ENCODE measurements at regions not wholly inside any gene's neighbourhood (a gene's known extent, or its start where the extent isn't known, plus 50 kb on each side); places are given as distances from the start of the nearest gene placed in this dataset.

GRCh38 chr7:18221377-18222293 is 194.0 kb upstream of the PRPS1L1 start:
- TF ChIP-seq ELF1 (IDR thresholded peaks at IDR 0.05; ENCODE audit: borderline replicate concordance, low read depth) (no peak), FOSL1 (IDR thresholded peaks at IDR 0.05; ENCODE audit: low read depth) (no peak), CBX3 (IDR thresholded peaks at IDR 0.05; ENCODE audit: low read depth) (no peak), SRF (IDR thresholded peaks at IDR 0.05; ENCODE audit: low read depth) (no peak), EGR1 (IDR thresholded peaks at IDR 0.05; ENCODE audit: low read depth) (no peak), CTCF (IDR thresholded peaks at IDR 0.05 in 2 of 3, conservative IDR thresholded peaks at IDR 0.05 in 1 of 3; ENCODE audit: borderline replicate concordance in 1 of 3, insufficient read depth in 1 of 3, low read depth in 2 of 3, low read length in 2 of 3) (no peak), SIN3A (IDR thresholded peaks at IDR 0.05; ENCODE audit: low read depth) (no peak), ZFX (IDR thresholded peaks at IDR 0.05) (no peak)
- H2AFZ ChIP-seq (ENCODE audit: low read depth, low read length, poor library complexity, severe bottlenecking) = no peak overlapping the region
- ChIA-PET CTCF (no interaction called here), RAD21 (ENCODE audit: low non-redundant PET in 1 of 2, low total read pairs in 2 of 2, uncharacterized antibody in 2 of 2, unreplicated experiment in 2 of 2) (no interaction called here), POLR2A (no interaction called here)
- ATAC-seq (no peak), DNase-seq (ENCODE audit: low read depth, low spot score) (no peak)
- no peaks in the 10 kb centered on the region for H3K36me3 ChIP-seq (ENCODE audit: control insufficient read depth in 1 of 2, insufficient read depth in 2 of 2, low read length in 2 of 2)
- H3K79me2 ChIP-seq (ENCODE audit: insufficient read depth, low read length) = no peaks in the 10 kb centered on the region
- H3K9ac ChIP-seq (ENCODE audit: low read length) = no peak overlapping the region
- H3K9me2 ChIP-seq (ENCODE audit: insufficient read depth) = no peaks in the 10 kb centered on the region
- H3K4me1 ChIP-seq (ENCODE audit: control insufficient read depth in 1 of 2, insufficient read depth in 2 of 2, low read length in 2 of 2) = no peaks in the 10 kb centered on the region
- intact Hi-C loops (cut with micrococcal nuclease) = no loop called here
- no TSS peak for BruUV-seq (replicated peaks)
- no peak overlapping the region for H3K4me2 ChIP-seq (ENCODE audit: low read length)
- no peaks in the 10 kb centered on the region for H3K9me3 ChIP-seq (ENCODE audit: control insufficient read depth in 1 of 2, insufficient read depth in 1 of 2, low read depth in 1 of 2, low read length in 2 of 2)
- H3K4me3 ChIP-seq (replicated peaks in 1 of 2; ENCODE audit: low read depth in 1 of 2, low read length in 2 of 2) = no peak overlapping the region
- H4K20me1 ChIP-seq (ENCODE audit: insufficient read depth) = no peaks in the 10 kb centered on the region
- H3K27me3 ChIP-seq (ENCODE audit: insufficient read depth, low read length) = no peaks in the 10 kb centered on the region
- H3K27ac ChIP-seq (ENCODE audit: low read depth, low read length) = no peak overlapping the region

GRCh38 chr7:18222636-18223035 is 195.0 kb upstream of the PRPS1L1 start:
- H3K36me3 ChIP-seq (ENCODE audit: control insufficient read depth in 1 of 2, insufficient read depth in 2 of 2, low read length in 2 of 2) = no peaks in the 10 kb centered on the region
- ATAC-seq (no peak), DNase-seq (ENCODE audit: low read depth, low spot score) (no peak)
- ChIA-PET RAD21 (ENCODE audit: low non-redundant PET in 1 of 2, low total read pairs in 2 of 2, uncharacterized antibody in 2 of 2, unreplicated experiment in 2 of 2) (no interaction called here), CTCF (no interaction called here), POLR2A (no interaction called here)
- no peaks in the 10 kb centered on the region for H3K79me2 ChIP-seq (ENCODE audit: insufficient read depth, low read length)
- H3K9ac ChIP-seq (ENCODE audit: low read length) = no peak overlapping the region
- H3K4me1 ChIP-seq (ENCODE audit: control insufficient read depth in 1 of 2, insufficient read depth in 2 of 2, low read length in 2 of 2) = no peaks in the 10 kb centered on the region
- H3K9me3 ChIP-seq (ENCODE audit: control insufficient read depth in 1 of 2, insufficient read depth in 1 of 2, low read depth in 1 of 2, low read length in 2 of 2) = no peaks in the 10 kb centered on the region
- no peaks in the 10 kb centered on the region for H3K9me2 ChIP-seq (ENCODE audit: insufficient read depth)
- intact Hi-C loops (cut with micrococcal nuclease) = no loop called here
- H3K27ac ChIP-seq (ENCODE audit: low read depth, low read length) = no peak overlapping the region
- no peak overlapping the region for H2AFZ ChIP-seq (ENCODE audit: low read depth, low read length, poor library complexity, severe bottlenecking)
- no TSS peak for BruUV-seq (replicated peaks)
- H3K4me3 ChIP-seq (replicated peaks in 1 of 2; ENCODE audit: low read depth in 1 of 2, low read length in 2 of 2) = no peak overlapping the region
- H3K27me3 ChIP-seq (ENCODE audit: insufficient read depth, low read length) = no peaks in the 10 kb centered on the region
- H3K4me2 ChIP-seq (ENCODE audit: low read length) = no peak overlapping the region
- no peaks in the 10 kb centered on the region for H4K20me1 ChIP-seq (ENCODE audit: insufficient read depth)
- TF ChIP-seq ZFX (IDR thresholded peaks at IDR 0.05) (no peak), SP1 (IDR thresholded peaks at IDR 0.05; ENCODE audit: low read depth) (no peak), ATF3 (IDR thresholded peaks at IDR 0.05) (no peak), SIN3A (IDR thresholded peaks at IDR 0.05; ENCODE audit: low read depth) (no peak), ZBTB33 (IDR thresholded peaks at IDR 0.05; ENCODE audit: extremely low read depth, insufficient replicate concordance, low read length) (no peak), REST (IDR thresholded peaks at IDR 0.05; ENCODE audit: low read depth) (no peak), JUND (IDR thresholded peaks at IDR 0.05) (no peak)
